Coronary artery (tissue), 2 donors: ENCODE measurements at regions not wholly inside any gene's neighbourhood (a gene's known extent, or its start where the extent isn't known, plus 50 kb on each side); places are given as distances from the start of the nearest gene placed in this dataset.

Experiments
- DNase-seq: peaks from one replicate; pipeline ENCODE4 v3.0.0-alpha.2; 2017; ENCODE audit warnings: low spot score
- H3K27ac ChIP-seq, 2 donors: fragments of 200-600 bp; sonication (generic); one replicate each; pipeline ENCODE4 v1.5.1; 2016 to 2019
- H3K4me3 ChIP-seq: fragments of 200-600 bp; sonication (generic); 2 replicates; pipeline ENCODE4 v1.5.1; 2016; ENCODE audit warnings: mild to moderate bottlenecking, moderate library complexity
- TF ChIP-seq, protein P1 (sequence below): fragments of 200-600 bp; sonication (generic); IDR thresholded peaks from one replicate; pipeline ENCODE4 v1.5.1; 2019; ENCODE audit warnings: antibody characterized with exemption

- TF ChIP-seq, protein P1, sequence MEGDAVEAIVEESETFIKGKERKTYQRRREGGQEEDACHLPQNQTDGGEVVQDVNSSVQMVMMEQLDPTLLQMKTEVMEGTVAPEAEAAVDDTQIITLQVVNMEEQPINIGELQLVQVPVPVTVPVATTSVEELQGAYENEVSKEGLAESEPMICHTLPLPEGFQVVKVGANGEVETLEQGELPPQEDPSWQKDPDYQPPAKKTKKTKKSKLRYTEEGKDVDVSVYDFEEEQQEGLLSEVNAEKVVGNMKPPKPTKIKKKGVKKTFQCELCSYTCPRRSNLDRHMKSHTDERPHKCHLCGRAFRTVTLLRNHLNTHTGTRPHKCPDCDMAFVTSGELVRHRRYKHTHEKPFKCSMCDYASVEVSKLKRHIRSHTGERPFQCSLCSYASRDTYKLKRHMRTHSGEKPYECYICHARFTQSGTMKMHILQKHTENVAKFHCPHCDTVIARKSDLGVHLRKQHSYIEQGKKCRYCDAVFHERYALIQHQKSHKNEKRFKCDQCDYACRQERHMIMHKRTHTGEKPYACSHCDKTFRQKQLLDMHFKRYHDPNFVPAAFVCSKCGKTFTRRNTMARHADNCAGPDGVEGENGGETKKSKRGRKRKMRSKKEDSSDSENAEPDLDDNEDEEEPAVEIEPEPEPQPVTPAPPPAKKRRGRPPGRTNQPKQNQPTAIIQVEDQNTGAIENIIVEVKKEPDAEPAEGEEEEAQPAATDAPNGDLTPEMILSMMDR, result no peak
- H3K27ac ChIP-seq, result no peak overlapping the region
- no peak for DNase-seq
- no peak overlapping the region for H3K4me3 ChIP-seq
These were observed 350.2 kb upstream of the CELF2 start for GRCh38 chr10:10667466-10667865.

DNA sequence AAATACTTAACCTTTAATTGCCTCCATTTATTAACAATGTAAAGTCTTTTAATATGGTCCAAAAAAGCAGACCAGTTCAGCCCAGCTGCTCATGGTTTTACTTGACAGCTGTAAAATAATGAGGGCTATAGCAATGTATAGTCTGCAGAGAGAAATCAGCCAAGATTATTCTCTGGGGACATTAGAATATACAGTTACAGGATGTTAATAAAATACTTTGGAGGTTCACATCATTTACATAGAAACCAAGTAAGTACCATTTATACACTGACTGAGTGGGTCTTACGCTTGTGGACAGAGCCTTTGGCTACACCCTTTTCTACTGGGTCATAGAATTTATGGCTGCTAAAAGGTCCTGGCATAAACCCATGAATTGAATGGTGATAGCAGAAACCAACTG is 340.7 kb upstream of the CELF2 start:
- TF ChIP-seq, protein P1, result no peak
- Histone ChIP-seq H3K27ac (no peak overlapping the region), H3K4me3 (no peak overlapping the region)
- DNase-seq, result no peak

- Histone ChIP-seq H3K4me3 (no peak overlapping the region), H3K27ac (no peak overlapping the region)
- no peak for DNase-seq
- TF ChIP-seq, protein P1, result peak; percentile 24
These were observed 340.2 kb upstream of the CELF2 start for GRCh38 chr10:10677479-10677878.

- H3K27ac ChIP-seq, result no peak overlapping the region
- TF ChIP-seq, protein P1, result no peak
- DNase-seq, result no peak
- H3K4me3 ChIP-seq, result no peak overlapping the region
These were observed 337.2 kb upstream of the CELF2 start for GRCh38 chr10:10680496-10680895.

GRCh38 chr10:10684972-10685371 is 332.7 kb upstream of the CELF2 start:
- H3K27ac ChIP-seq, result no peak overlapping the region
- TF ChIP-seq, protein P1, result no peak
- no peak overlapping the region for H3K4me3 ChIP-seq
- DNase-seq, result no peak

- TF ChIP-seq, protein P1, result no peak
- Histone ChIP-seq H3K27ac (no peak overlapping the region), H3K4me3 (no peak overlapping the region)
- DNase-seq, result no peak
These were observed 332.1 kb upstream of the CELF2 start for GRCh38 chr10:10685566-10685965.

DNA sequence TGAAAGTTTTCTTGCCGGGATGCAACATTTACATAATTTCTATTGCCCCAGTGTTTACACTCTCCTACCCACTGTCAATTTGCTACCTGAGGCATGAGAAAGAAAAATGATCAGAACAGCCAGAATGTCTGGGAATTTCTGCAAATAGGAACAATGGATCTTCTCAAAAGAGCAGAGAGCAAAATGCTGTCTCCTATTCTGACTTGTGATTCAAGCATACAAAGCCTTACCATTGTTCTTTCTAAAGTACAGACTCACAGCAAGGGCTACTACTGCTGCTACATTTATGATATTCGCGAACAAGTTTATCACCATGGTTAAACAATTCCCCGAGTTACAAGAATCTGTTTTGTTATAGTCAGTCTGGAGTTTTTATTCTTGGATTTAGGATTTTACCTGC is 329.9 kb upstream of the CELF2 start:
- TF ChIP-seq, protein P1, result no peak
- no peak for DNase-seq
- Histone ChIP-seq H3K4me3 (no peak overlapping the region), H3K27ac (no peak overlapping the region)
